Trophoblast cell (in vitro differentiated cells and primary cell): ENCODE measurements at regions not wholly inside any gene's neighbourhood (a gene's known extent, or its start where the extent isn't known, plus 50 kb on each side); places are given as distances from the start of the nearest gene placed in this dataset.

Experiments
- DNase-seq, 2 donors: peaks; one replicate each; pipeline ENCODE4 v3.0.0-alpha.2; 2016
- H2AFZ ChIP-seq: 2 replicates; pipeline ENCODE4 v1.6.1; 2013; ENCODE audit warnings: low read length, moderate library complexity, mild to moderate bottlenecking; ENCODE audit not compliant: insufficient read depth, poor library complexity
- H2AK5ac ChIP-seq: 2 replicates; pipeline ENCODE4 v1.6.1; 2013; ENCODE audit warnings: mild to moderate bottlenecking, low read length
- H2BK120ac ChIP-seq: 2 replicates; pipeline ENCODE4 v1.6.1; 2013; ENCODE audit warnings: low read length, mild to moderate bottlenecking, moderate library complexity; ENCODE audit not compliant: insufficient read depth, poor library complexity
- H2BK12ac ChIP-seq: 2 replicates; pipeline ENCODE4 v1.6.1; 2013; ENCODE audit warnings: mild to moderate bottlenecking, low read length, moderate library complexity
- H2BK5ac ChIP-seq: 2 replicates; pipeline ENCODE4 v1.6.1; 2013; ENCODE audit warnings: low read length, low read depth, moderate library complexity, mild to moderate bottlenecking; ENCODE audit not compliant: poor library complexity
- H3K14ac ChIP-seq: 2 replicates; pipeline ENCODE4 v1.6.1; 2013; ENCODE audit warnings: mild to moderate bottlenecking, low read length
- H3K18ac ChIP-seq: 2 replicates; pipeline ENCODE4 v1.6.1; 2013; ENCODE audit warnings: mild to moderate bottlenecking, low read length
- H3K23ac ChIP-seq: 2 replicates; pipeline ENCODE4 v1.6.1; 2013; ENCODE audit warnings: low read length
- H3K27ac ChIP-seq: 2 replicates; pipeline ENCODE4 v1.5.1; 2013; ENCODE audit warnings: low read depth, mild to moderate bottlenecking, inconsistent platforms, low read length, moderate library complexity
- H3K27me3 ChIP-seq: 2 replicates; pipeline ENCODE4 v1.6.1; 2013; ENCODE audit warnings: inconsistent platforms, mild to moderate bottlenecking, low read length, moderate library complexity; ENCODE audit not compliant: insufficient read depth
- H3K36me3 ChIP-seq, 2 experiments: 1 replicate in 1 of 2; 2 replicates in 1 of 2; pipeline ENCODE4 v1.6.1; 2013; ENCODE audit warnings: low read length in 2 of 2, mild to moderate bottlenecking in 2 of 2, moderate library complexity in 1 of 2; ENCODE audit not compliant: insufficient read depth in 2 of 2, control insufficient read depth in 1 of 2
- H3K4ac ChIP-seq: 2 replicates; pipeline ENCODE4 v1.6.1; 2013; ENCODE audit warnings: low read depth, mild to moderate bottlenecking, low read length, moderate library complexity
- H3K4me1 ChIP-seq, 2 experiments: 1 replicate in 1 of 2; 2 replicates in 1 of 2; pipeline ENCODE4 v1.6.1; 2013; ENCODE audit warnings: low read length in 2 of 2, mild to moderate bottlenecking in 2 of 2, moderate library complexity in 1 of 2; ENCODE audit not compliant: insufficient read depth in 2 of 2, control insufficient read depth in 1 of 2
- H3K4me2 ChIP-seq: 2 replicates; pipeline ENCODE4 v1.6.1; 2013; ENCODE audit warnings: inconsistent platforms, mild to moderate bottlenecking, low read length, moderate library complexity
- H3K4me3 ChIP-seq: 2 replicates; pipeline ENCODE4 v1.5.1; 2013; ENCODE audit warnings: mild to moderate bottlenecking, low read depth, low read length, inconsistent platforms
- H3K79me1 ChIP-seq: one replicate; pipeline ENCODE4 v1.6.1; 2013; ENCODE audit warnings: low read length
- H3K79me2 ChIP-seq: 2 replicates; pipeline ENCODE4 v1.6.1; 2013; ENCODE audit warnings: low read length, mild to moderate bottlenecking; ENCODE audit not compliant: control insufficient read depth, insufficient read depth, poor library complexity
- H3K9ac ChIP-seq: 2 replicates; pipeline ENCODE4 v1.6.1; 2013; ENCODE audit warnings: mild to moderate bottlenecking, low read length
- H3K9me3 ChIP-seq: 2 replicates; pipeline ENCODE4 v1.6.1; 2013; ENCODE audit warnings: low read depth, mild to moderate bottlenecking, control low read depth, inconsistent platforms, low read length; ENCODE audit not compliant: insufficient read depth
- H4K12ac ChIP-seq: 2 replicates; pipeline ENCODE4 v1.6.1; 2013; ENCODE audit warnings: low read depth, mild to moderate bottlenecking, low read length, moderate library complexity
- H4K8ac ChIP-seq: 2 replicates; pipeline ENCODE4 v1.6.1; 2013; ENCODE audit warnings: low read depth, mild to moderate bottlenecking, low read length, moderate library complexity
- H4K91ac ChIP-seq: one replicate; pipeline ENCODE4 v1.6.1; 2013; ENCODE audit warnings: low read depth, mild to moderate bottlenecking, low read length, moderate library complexity
- WGBS: extraction: QIAGEN DNeasy Blood & Tissue Kit; methylation state at CpG from one replicate; pipeline ENCODE4 v1.1.7; 2013; ENCODE audit warnings: missing lambda C conversion rate; ENCODE audit not compliant: insufficient read length, insufficient coverage; ENCODE audit errors: extremely low coverage; 5-methylcytosine and 5-hydroxymethylcytosine counted together

DNA sequence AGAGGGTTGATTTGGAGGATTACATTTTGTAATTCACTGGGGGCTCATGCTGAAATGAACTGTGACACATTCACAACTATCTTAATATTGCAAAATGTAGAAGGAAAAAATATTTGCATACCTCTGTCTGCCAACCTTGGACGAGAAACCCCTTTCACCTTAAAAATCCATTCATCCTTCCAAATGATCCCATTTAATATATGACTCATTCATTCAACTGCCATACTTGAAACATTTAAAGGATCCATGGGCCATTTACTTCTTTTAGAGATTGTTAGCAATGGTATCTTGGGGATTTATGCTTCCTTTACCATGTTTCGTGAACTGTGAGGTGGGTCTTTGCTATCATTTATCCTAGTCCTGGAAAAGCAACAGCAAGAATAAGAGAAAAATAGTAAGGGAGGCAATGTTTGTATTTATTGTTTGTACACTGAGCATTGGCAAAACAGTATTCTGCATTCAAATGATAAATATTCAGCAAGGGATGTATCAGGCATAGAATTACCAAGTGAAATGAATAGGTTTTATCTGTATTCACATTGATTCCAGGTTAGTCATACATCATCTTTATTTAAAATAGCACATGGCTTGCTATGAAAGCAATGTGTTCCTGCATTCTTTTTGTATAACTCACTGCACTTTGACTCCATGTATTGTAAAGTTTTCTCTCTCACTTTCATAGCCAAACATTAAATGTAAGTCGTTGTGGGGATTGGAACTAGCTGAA, 378.1 kb downstream of the NSUN3 start:
- Histone ChIP-seq H2AFZ (no peak overlapping the region), H2AK5ac (no peak overlapping the region), H3K36me3 (no peaks in the 10 kb centered on the region), H4K8ac (no peak overlapping the region), H3K9ac (no peak overlapping the region), H3K79me1 (no peaks in the 10 kb centered on the region), H2BK12ac (no peak overlapping the region), H3K18ac (no peak overlapping the region), H3K4me2 (no peak overlapping the region), H3K27me3 (no peaks in the 10 kb centered on the region), H3K14ac (no peak overlapping the region), H3K4me3 (no peak overlapping the region), H4K12ac (no peak overlapping the region), H3K4me1 (no peaks in the 10 kb centered on the region), H2BK5ac (no peak overlapping the region), H4K91ac (no peak overlapping the region), H3K27ac (no peak overlapping the region), H3K4ac (no peak overlapping the region), H2BK120ac (no peak overlapping the region), H3K23ac (no peak overlapping the region), H3K79me2 (no peaks in the 10 kb centered on the region), H3K9me3 (peaks cover 4% of the 10 kb centered on the region)
- WGBS, result no CpG with 5 or more reads among the region's 3 CpGs
- peak in 1 of 2 donors; percentile 56 for DNase-seq

DNA sequence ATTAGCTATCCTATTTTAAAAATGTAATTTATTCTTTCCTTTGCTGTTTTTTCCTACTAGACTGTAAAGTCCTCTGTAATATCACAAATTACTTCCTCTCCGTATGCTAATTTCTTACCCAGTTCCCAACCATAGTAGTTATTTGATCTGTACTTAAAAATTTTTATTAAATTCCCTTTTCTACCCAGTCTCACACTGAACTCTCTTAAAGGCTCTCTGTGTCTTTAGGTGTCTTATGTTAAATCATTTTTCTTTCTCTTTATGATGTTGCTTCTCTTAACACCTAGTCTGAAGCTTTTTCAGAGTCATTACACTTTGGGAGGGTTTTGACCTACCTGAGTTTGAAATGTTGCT, 378.6 kb downstream of the NSUN3 start:
- Histone ChIP-seq H3K27ac (no peak overlapping the region), H3K9me3 (peaks cover 4% of the 10 kb centered on the region), H3K4me3 (no peak overlapping the region), H2AFZ (no peak overlapping the region), H2BK120ac (no peak overlapping the region), H3K23ac (no peak overlapping the region), H3K79me2 (no peaks in the 10 kb centered on the region), H2AK5ac (no peak overlapping the region), H3K14ac (no peak overlapping the region), H3K9ac (no peak overlapping the region), H3K4me1 (no peaks in the 10 kb centered on the region), H4K12ac (no peak overlapping the region), H3K36me3 (no peaks in the 10 kb centered on the region), H3K4me2 (no peak overlapping the region), H4K91ac (no peak overlapping the region), H3K4ac (no peak overlapping the region), H4K8ac (no peak overlapping the region), H3K27me3 (no peaks in the 10 kb centered on the region), H2BK12ac (no peak overlapping the region), H2BK5ac (no peak overlapping the region), H3K18ac (no peak overlapping the region), H3K79me1 (no peaks in the 10 kb centered on the region)
- DNase-seq, result no peak
- no CpG with 5 or more reads among the region's 1 CpG for WGBS

DNA sequence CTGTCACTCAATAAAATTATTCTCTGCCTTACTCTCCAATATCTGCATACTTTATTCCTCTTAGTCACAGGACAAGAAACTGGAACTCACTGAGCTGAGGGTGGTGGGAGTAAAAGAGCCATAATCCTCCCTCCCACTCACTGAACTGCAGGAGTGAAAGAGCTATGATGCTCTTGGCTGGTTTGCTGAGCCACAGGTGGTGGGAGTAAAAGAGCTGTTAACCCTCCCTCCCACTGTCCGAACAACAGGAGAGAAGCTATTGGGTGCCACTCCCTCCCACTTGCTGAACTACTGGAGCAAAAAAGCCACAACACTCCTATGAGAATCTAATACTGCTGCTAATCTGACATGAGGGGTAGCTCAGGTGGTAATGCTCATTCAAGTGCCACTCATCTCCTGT, 391.0 kb downstream of the NSUN3 start:
- no CpG with 5 or more reads among the region's 1 CpG for WGBS
- Histone ChIP-seq H3K79me1 (no peaks in the 10 kb centered on the region), H3K27ac (no peak overlapping the region), H2AFZ (no peak overlapping the region), H3K14ac (no peak overlapping the region), H3K18ac (no peak overlapping the region), H4K91ac (no peak overlapping the region), H2AK5ac (no peak overlapping the region), H3K36me3 (no peaks in the 10 kb centered on the region), H3K4ac (no peak overlapping the region), H3K79me2 (no peaks in the 10 kb centered on the region), H2BK12ac (no peak overlapping the region), H4K8ac (no peak overlapping the region), H2BK5ac (no peak overlapping the region), H3K4me1 (no peaks in the 10 kb centered on the region), H3K4me2 (no peak overlapping the region), H3K23ac (no peak overlapping the region), H3K9me3 (peaks cover 2% of the 10 kb centered on the region), H3K27me3 (no peaks in the 10 kb centered on the region), H2BK120ac (no peak overlapping the region), H3K9ac (no peak overlapping the region), H4K12ac (no peak overlapping the region), H3K4me3 (no peak overlapping the region)
- DNase-seq, result no peak

DNA sequence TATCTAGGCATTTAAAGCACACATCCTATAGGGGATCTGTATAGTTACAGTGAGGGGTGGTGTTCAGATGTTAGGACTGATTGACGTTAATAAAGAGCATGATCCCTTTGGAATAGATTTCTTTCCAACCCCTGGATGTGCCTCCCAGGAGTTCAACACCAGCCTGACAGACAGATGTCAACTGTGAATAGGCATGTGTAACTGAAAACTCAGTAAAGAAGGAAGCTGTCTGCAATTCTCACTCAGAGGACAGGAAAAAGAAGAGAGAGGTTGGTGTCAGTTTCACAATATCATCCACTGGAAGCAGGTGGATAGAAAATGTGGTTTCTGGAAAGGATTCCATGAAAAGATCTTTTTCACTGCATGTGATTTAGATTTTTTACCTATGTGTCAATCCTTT, 396.3 kb downstream of the NSUN3 start:
- Histone ChIP-seq H3K79me2 (no peaks in the 10 kb centered on the region), H4K91ac (no peak overlapping the region), H3K23ac (no peak overlapping the region), H3K27me3 (no peaks in the 10 kb centered on the region), H4K8ac (no peak overlapping the region), H3K79me1 (no peaks in the 10 kb centered on the region), H3K18ac (no peak overlapping the region), H3K14ac (no peak overlapping the region), H4K12ac (no peak overlapping the region), H3K4me3 (no peak overlapping the region), H2AFZ (no peak overlapping the region), H3K4ac (no peak overlapping the region), H3K9me3 (no peaks in the 10 kb centered on the region), H2BK12ac (no peak overlapping the region), H3K27ac (no peak overlapping the region), H3K4me1 (no peaks in the 10 kb centered on the region), H3K36me3 (no peaks in the 10 kb centered on the region), H2AK5ac (no peak overlapping the region), H3K9ac (no peak overlapping the region), H3K4me2 (no peak overlapping the region), H2BK5ac (no peak overlapping the region), H2BK120ac (no peak overlapping the region)
- DNase-seq, result no peak
- no CpG with 5 or more reads among the region's 1 CpG for WGBS
